CD4-positive, alpha-beta T cell treated with Interleukin-1 beta for 1 hour (primary cell): ENCODE measurements at regions not wholly inside any gene's neighbourhood (a gene's known extent, or its start where the extent isn't known, plus 50 kb on each side); places are given as distances from the start of the nearest gene placed in this dataset.
A peak's percentile ranks its signal among the peaks of the same experiment; 100 is the strongest.
"Not testable (repeated sequence)": the region's sequence is repeated elsewhere in the genome, so short reads cannot be mapped to it uniquely, and the experiment has no call there.

Source experiments
- DNase-seq, 2 donors: peaks; one replicate each; pipeline ENCODE4 v3.0.0-alpha.2; 2020 to 2022

DNA sequence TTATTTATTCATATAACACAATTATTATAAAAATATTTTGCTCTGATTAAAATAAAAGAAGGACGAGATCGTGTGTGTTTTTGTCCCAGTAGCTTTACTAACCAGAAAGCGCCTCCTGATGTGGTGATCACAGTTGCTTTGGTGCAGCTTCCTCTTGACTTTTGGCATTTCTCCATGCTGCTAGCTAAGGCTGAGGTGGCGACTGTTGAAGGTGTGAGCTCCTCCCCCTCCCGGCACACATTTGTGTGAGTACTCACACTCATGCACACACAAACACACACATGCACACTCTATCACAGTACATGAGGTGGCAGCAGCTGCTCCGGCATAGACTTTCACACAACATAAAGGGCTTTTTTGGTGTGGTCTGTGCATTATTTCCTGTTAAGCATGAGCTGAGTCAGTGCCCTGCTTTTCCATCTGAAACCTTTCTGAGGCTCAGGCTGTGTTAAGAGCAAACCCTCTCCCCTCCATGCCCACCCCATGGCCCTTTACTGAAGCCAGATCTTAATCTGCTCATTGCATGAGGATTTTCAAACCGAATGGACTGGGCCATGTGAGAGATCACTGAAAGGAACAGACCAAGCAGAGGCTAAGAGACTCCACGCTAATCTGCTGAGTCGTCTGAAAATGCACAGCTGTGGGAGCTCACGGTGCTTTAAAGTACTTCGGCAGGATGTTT, 53.3 kb downstream of the FOXD4L1 start:
- peak; percentile 69 to 73 for DNase-seq

DNA sequence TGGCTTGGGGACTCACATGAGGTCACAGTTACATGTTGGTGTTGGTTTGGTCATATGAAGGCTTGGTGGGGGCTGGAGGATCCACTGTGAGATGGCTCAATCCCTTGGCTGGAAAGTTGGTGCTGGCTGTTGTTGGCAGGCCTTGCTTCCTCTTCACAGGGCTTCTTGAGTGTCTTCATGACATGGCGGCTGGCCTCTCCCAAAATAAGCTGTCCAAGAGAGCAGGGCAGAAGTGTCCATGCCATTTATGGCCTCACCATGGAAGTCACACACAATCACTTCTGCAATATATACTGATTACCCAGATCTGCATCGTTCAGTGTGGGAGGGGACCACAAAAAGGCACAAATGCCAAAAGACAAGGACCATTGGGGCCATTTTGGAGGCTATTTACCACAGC, 61.4 kb downstream of the FOXD4L1 start:
- DNase-seq, result not testable (repeated sequence)

DNA sequence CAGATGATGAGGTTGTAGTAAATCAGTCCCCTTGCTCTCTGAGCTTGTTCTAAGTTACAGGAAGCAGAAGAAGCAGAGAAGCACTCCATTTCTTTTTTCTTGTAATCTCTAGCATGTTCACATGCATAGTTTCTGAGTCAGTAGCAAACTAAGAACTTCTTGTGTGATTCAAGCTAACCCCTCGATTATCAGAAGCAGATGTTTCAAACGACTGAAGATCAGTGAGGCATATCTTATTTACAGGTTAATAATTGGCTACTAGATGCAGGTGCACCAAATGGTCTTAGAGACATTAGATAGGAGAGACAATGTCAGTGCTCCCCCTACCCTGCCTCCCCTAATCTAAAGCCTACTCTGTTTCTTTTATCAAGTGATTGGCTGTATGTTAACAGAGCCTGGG, 64.2 kb downstream of the FOXD4L1 start:
- DNase-seq, result not testable (repeated sequence)

DNA sequence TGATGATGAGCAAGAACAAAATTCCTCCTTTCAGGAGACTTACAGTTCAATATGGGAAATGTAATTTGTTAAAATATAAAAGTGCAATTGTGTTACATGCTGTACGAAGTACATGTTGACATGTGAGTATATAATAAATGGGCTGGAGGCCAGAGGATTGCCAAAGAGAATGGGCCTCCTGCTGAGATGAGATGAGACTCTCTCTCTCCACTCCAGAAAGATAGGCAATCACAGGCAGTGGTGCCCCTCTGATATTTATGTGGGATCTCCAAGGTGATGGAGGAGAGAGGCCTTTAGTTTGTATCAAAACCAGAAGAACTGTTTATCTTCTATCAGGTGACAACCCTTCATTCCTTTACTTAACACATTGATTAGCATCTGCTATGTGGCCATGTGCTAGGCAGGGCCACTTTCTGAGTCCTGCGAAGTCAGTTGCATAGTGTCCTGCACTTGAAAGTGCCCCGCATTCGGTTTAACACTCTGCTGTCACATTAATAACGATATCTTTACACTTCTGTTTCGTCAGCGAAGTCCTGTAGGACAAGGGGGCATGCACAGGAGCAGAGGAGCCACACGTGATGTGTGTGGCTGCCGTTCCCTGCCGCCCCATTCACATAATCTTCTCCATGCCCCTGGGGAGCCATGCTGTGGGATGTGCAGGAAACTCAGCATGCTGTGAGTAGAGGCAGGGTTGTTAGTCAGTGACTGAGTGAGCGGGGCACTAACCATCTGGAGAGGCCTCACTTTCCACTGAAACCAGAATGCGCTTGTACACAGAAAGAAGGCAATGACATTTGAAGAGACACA, 60.2 kb upstream of the RABL2A start:
- DNase-seq, result not testable (repeated sequence)

DNA sequence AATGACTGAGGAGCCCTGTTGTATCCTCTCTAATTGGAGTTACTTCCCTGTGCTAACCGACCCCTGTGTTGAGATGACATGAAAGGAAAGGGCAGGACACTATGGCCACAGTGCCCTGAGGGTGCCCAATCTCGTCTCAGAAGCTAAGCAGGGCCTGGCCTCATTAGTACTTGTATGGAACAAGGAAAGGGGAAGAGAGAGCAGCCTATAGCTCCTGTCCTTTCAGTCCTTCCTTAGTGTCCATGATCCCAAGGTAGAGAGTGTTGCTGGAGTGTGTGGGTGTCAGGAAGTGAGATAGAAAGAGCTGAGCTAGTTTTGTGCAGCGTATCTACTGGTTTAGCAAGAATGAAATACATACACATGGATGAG, 59.6 kb upstream of the RABL2A start:
- DNase-seq, result not testable (repeated sequence)

DNA sequence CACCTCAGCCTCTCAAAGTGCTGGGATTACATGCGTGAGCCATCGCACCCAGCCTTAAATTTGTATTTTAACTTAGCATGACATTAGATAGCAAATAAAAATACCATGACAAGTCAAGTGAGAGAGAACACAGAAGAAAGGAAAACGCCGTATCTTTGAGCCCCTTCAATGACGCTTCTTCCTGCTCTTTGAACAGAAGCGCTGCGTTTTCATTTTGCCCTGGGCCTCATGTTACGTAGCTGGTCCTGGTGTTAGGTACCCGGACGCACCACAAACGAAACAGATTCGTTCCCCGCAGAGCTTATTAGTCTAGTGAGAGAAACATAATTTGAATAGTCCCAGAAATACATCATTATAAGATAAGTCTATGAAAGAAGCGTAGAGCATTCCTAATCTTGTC, 58.8 kb upstream of the RABL2A start:
- not testable (repeated sequence) for DNase-seq

DNA sequence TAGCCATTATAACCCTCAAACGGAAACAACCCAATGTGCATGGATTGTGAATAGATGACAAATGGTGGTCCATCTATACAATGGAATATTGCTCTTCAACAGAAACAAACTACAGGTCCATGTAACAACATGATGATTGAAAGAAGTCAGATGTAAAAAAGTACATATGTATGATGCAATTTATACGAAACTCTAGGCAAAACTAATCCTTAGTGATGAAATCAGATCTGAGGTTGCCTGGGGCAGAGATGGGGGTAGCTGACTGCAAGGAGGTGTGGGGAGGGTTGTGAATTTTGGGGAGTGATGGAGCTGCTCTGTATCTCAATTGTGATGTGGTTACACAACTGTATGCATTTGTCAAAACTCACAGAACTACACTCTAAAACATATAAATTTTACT, 57.0 kb upstream of the RABL2A start:
- not testable (repeated sequence) for DNase-seq

DNA sequence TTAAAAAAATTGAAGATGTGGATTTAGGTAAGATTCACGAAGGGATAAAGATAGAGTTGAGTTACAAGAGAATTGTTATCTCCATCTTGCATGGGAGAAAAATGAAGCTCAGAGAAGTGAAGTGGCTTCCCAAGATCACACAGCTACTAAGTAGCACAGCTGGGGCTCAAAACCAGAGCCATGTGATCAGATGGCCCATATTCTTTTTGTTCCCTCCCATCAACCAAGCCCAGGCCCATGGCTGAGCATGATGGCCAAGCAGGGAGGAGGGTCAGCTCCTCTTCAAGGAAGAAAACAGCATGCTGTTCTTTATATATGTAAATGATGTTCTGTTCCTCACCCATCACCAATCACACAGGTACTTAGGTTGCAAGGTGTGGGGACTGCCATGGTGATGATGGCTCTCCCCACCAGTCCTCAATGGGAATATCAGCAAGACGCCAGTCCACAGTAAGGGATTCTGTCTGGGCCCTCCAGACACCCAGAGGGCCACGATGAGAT, 56.5 kb upstream of the RABL2A start:
- DNase-seq, result not testable (repeated sequence)

DNA sequence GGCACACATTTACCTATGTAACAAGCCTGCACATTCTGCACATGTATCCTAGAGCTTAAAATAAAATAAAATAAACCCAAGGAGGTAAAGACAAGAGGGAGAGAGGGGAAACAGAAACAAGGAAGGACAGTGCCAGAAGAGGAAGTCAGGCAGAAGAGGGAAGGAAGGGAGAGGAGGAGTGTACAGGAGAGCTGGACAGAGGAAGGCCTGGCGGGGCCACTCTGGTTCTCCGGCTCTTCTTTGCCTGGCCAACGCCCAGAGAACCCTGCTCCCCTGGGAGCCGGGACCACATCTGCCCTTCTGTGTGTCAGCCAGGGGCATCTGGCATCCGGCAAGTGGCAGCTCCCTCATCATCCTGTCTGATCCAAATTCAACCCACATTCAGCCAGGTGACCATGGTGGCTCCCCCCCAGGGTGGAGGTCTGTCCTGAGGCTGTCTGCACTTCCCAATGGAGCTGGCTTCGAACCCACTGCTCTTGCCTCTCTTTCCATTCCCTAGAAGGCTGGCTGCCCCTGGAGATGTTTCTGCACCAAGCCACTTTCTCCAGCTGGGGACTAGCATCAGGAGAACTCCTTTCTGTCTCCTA, 55.5 kb upstream of the RABL2A start:
- not testable (repeated sequence) for DNase-seq

DNA sequence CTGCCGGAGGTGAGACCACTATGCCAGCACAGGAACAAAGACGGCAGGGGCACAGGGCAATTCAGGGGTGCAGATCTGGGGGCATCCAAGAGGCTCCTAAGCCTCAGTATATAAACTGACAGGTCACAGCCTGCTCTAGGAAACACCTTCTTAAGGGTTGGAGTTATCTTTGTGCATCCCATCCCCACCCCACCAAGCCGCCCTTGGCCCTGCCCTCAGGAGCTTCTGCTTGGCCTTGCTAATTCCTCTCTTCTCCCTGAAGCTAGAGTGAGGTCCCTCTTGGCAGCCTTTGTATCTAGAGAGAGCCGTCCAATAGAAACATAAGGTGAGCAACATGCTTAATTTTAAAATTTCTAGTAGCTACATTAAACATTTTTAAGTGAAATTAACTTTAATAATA, 51.3 kb upstream of the RABL2A start:
- DNase-seq, result not testable (repeated sequence)

DNA sequence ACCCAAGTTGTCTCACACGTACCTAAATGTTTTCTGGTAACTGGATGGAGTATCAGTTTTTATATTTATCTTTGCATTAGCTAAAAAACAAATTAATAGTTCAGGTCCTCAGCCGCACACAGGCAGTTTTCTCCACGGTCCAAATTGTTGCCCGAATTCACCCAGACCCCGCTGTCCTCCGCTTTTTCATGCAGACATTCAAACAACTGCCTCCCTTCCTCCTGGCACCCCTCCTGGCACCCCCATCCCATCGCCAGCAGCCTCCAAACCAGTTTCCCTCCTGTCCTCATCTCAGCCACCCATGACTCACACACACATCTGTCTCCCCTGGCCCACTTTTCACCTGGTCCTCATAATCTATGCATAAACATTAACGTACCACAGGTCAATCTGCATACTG, 50.7 kb upstream of the RABL2A start:
- not testable (repeated sequence) for DNase-seq
